Activated naive CD8-positive, alpha-beta T cell treated with anti-CD3 and anti-CD28 coated beads for 36 hours (primary cell): ENCODE measurements at regions not wholly inside any gene's neighbourhood (a gene's known extent, or its start where the extent isn't known, plus 50 kb on each side); places are given as distances from the start of the nearest gene placed in this dataset.
"Not testable (repeated sequence)": the region's sequence is repeated elsewhere in the genome, so short reads cannot be mapped to it uniquely, and the experiment has no call there.

Experiments
- DNase-seq: peaks from one replicate; pipeline ENCODE4 v3.0.0; 2021
- H3K27ac Mint-ChIP-seq: one replicate; pipeline ENCODE4 v1.8.0; 2022; ENCODE audit warnings: mild to moderate bottlenecking, moderate library complexity, mixed read lengths
- H3K27me3 Mint-ChIP-seq: one replicate; pipeline ENCODE4 v1.8.0; 2022; ENCODE audit warnings: mild to moderate bottlenecking, mixed read lengths
- H3K36me3 Mint-ChIP-seq: one replicate; pipeline ENCODE4 v1.8.0; 2021; ENCODE audit warnings: mild to moderate bottlenecking, mixed read lengths
- H3K4me1 Mint-ChIP-seq: one replicate; pipeline ENCODE4 v1.8.0; 2021; ENCODE audit warnings: mixed read lengths
- H3K4me3 Mint-ChIP-seq: one replicate; pipeline ENCODE4 v1.8.0; 2022; ENCODE audit warnings: mild to moderate bottlenecking, moderate library complexity, mixed read lengths
- H3K9me3 Mint-ChIP-seq: one replicate; pipeline ENCODE4 v1.8.0; 2022; ENCODE audit warnings: mixed read lengths

GRCh38 chr5:117665121-117665520, 1090.5 kb upstream of the SEMA6A start:
- H3K36me3 Mint-ChIP-seq, result no peaks in the 10 kb centered on the region
- no peak for DNase-seq
- H3K4me1 Mint-ChIP-seq, result no peaks in the 10 kb centered on the region
- peaks cover 7% of the 10 kb centered on the region for H3K9me3 Mint-ChIP-seq
- H3K27me3 Mint-ChIP-seq, result no peaks in the 10 kb centered on the region
- no peak overlapping the region for H3K27ac Mint-ChIP-seq
- no peak overlapping the region for H3K4me3 Mint-ChIP-seq

DNA sequence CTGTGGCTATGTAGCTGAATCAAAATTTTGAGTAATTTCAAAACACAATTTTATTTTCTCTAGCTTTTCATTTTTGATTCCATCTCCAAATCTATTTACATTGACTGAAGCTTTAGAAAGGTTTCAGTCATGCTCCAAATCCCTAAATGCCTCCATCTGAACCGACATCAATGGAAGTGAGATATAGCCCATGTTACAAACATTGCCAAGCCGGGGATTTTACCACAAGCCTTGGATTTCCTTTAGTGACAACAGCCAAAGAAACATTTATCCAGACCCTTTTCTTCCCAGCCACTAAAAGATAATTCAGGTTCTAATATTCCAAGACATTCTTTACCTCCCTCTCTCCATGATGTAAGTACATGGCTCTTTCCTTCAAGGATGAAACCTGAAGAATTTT, 1087.7 kb upstream of the SEMA6A start:
- Mint-ChIP-seq H3K9me3 (peaks cover 10% of the 10 kb centered on the region), H3K4me1 (no peaks in the 10 kb centered on the region), H3K4me3 (no peak overlapping the region), H3K27ac (no peak overlapping the region), H3K36me3 (no peaks in the 10 kb centered on the region), H3K27me3 (no peaks in the 10 kb centered on the region)
- no peak for DNase-seq

GRCh38 chr5:117657541-117657940, 1082.9 kb upstream of the SEMA6A start:
- Mint-ChIP-seq H3K9me3 (peaks cover 3% of the 10 kb centered on the region), H3K27ac (no peak overlapping the region), H3K4me3 (no peak overlapping the region), H3K36me3 (no peaks in the 10 kb centered on the region), H3K4me1 (no peaks in the 10 kb centered on the region), H3K27me3 (no peaks in the 10 kb centered on the region)
- DNase-seq, result no peak

DNA sequence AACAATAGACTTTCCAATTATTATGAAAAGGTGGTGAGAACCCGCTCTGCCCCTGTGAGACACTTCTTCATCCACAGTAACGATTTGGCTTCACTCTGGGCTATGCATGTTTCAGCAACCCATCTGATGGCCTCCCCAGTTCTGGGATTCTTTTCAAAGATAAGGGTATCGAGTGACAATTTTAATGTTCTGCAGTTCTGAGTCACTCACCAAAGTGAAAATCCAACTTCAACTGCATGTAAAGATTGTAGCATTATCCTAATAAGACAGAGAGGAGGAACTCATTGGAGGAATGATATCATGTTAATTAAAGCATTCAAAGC, 1078.3 kb upstream of the SEMA6A start:
- no peak for DNase-seq
- Mint-ChIP-seq H3K4me3 (no peak overlapping the region), H3K4me1 (no peaks in the 10 kb centered on the region), H3K27me3 (no peaks in the 10 kb centered on the region), H3K36me3 (no peaks in the 10 kb centered on the region), H3K27ac (no peak overlapping the region), H3K9me3 (peaks cover 3% of the 10 kb centered on the region)

DNA sequence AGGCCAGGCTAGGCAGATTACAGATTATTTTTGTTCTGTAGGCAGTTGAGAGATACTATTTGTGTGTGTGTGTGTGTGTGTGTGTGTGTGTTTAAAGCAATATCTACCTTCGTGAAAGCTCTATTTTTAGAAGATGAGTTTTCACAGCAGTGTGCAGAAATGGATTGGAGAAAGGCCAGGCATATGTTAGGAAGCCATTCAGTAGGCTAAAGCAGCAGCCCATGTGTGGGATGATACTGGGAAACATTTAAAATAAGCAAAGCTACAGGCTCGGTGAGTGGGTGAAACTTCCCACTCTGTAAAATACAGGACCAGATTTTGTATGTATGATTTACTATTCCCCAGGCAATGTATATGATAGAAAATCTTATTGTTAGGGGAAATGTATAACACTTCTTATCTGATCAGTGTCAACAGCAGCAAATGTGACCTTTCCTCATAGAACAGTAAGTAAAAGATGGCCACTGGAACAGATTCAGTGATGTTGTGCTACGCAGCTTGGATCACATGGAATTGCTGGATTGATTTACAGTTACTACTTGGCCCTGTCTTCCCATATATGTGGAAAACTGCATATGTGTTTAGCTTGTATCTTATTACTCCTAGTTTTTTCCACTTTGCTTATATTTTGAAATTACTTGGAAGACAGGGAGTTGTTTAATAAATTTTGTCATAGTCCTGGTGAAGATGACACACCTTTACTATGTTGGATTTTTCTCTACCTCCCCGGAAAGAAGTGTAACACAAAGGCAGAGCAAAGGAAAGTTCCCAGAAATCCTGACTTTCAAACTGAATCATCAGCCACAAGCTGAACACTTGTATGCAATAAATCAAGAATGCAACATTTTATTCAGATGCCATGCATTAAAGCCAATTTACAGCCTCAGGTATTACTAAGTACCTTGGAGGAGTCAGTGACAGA, 1077.7 kb upstream of the SEMA6A start:
- DNase-seq, result no peak
- Mint-ChIP-seq H3K4me3 (no peak overlapping the region), H3K27ac (no peak overlapping the region), H3K4me1 (no peaks in the 10 kb centered on the region), H3K36me3 (no peaks in the 10 kb centered on the region), H3K27me3 (no peaks in the 10 kb centered on the region), H3K9me3 (peaks cover 3% of the 10 kb centered on the region)

- H3K4me1 Mint-ChIP-seq, result no peaks in the 10 kb centered on the region
- DNase-seq, result no peak
- peaks cover 4% of the 10 kb centered on the region for H3K9me3 Mint-ChIP-seq
- H3K36me3 Mint-ChIP-seq, result no peaks in the 10 kb centered on the region
- no peak overlapping the region for H3K4me3 Mint-ChIP-seq
- H3K27me3 Mint-ChIP-seq, result no peaks in the 10 kb centered on the region
- no peak overlapping the region for H3K27ac Mint-ChIP-seq
Measured at GRCh38 chr5:117649821-117650220, 1075.2 kb upstream of the SEMA6A start.

- H3K27ac Mint-ChIP-seq, result no peak overlapping the region
Measured at GRCh38 chr5:117645400-117645799, 1070.8 kb upstream of the SEMA6A start.

GRCh38 chr5:117638581-117638980, 1064.0 kb upstream of the SEMA6A start:
- Mint-ChIP-seq H3K27ac (no peak overlapping the region), H3K36me3 (no peaks in the 10 kb centered on the region), H3K27me3 (no peaks in the 10 kb centered on the region), H3K4me1 (no peaks in the 10 kb centered on the region), H3K4me3 (no peak overlapping the region), H3K9me3 (peaks cover 3% of the 10 kb centered on the region)
- no peak for DNase-seq

More at GRCh38 chr5:117645400-117645799, 1070.8 kb upstream of the SEMA6A start:
- H3K4me1 Mint-ChIP-seq, result no peaks in the 10 kb centered on the region
- no peak for DNase-seq
- no peaks in the 10 kb centered on the region for H3K27me3 Mint-ChIP-seq
- no peak overlapping the region for H3K4me3 Mint-ChIP-seq
- peaks cover 4% of the 10 kb centered on the region for H3K9me3 Mint-ChIP-seq
- H3K36me3 Mint-ChIP-seq, result no peaks in the 10 kb centered on the region

GRCh38 chr5:117633093-117633492, 1058.5 kb upstream of the SEMA6A start:
- Mint-ChIP-seq H3K27ac (no peak overlapping the region), H3K4me1 (no peaks in the 10 kb centered on the region), H3K4me3 (no peak overlapping the region), H3K9me3 (peaks cover 25% of the 10 kb centered on the region), H3K27me3 (no peaks in the 10 kb centered on the region), H3K36me3 (no peaks in the 10 kb centered on the region)
- DNase-seq, result no peak

DNA sequence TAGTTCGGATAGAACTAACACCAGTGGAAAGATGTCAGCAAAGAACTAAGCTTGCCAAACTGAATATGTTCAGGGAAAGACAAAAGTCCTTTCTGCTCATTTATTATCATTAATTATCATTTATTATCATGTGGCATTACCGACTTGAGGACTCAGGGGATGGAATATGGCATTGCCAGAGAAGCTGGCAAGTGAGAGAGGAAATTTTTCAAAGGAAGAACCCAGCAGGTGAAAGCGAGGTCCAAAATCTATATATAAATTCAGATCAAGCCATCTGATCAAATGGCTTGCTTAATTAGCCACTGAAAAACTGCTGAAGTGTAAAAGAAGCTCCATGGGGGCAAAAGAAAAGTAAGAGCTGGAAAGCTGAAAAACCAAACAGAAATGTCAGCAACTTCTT, 1049.6 kb upstream of the SEMA6A start:
- no peak for DNase-seq
- peaks cover 7% of the 10 kb centered on the region for H3K9me3 Mint-ChIP-seq
- no peaks in the 10 kb centered on the region for H3K4me1 Mint-ChIP-seq
- no peaks in the 10 kb centered on the region for H3K36me3 Mint-ChIP-seq
- no peak overlapping the region for H3K27ac Mint-ChIP-seq
- H3K4me3 Mint-ChIP-seq, result no peak overlapping the region
- H3K27me3 Mint-ChIP-seq, result no peaks in the 10 kb centered on the region

- H3K9me3 Mint-ChIP-seq, result peaks cover 7% of the 10 kb centered on the region
- H3K27me3 Mint-ChIP-seq, result no peaks in the 10 kb centered on the region
- H3K27ac Mint-ChIP-seq, result no peak overlapping the region
- H3K36me3 Mint-ChIP-seq, result no peaks in the 10 kb centered on the region
- H3K4me3 Mint-ChIP-seq, result no peak overlapping the region
- DNase-seq, result no peak
- H3K4me1 Mint-ChIP-seq, result no peaks in the 10 kb centered on the region
Measured at GRCh38 chr5:117623042-117623805, 1048.6 kb upstream of the SEMA6A start.

GRCh38 chr5:117621921-117622320, 1047.3 kb upstream of the SEMA6A start:
- no peak for DNase-seq
- peaks cover 5% of the 10 kb centered on the region for H3K9me3 Mint-ChIP-seq
- H3K4me3 Mint-ChIP-seq, result no peak overlapping the region
- no peak overlapping the region for H3K27ac Mint-ChIP-seq
- H3K36me3 Mint-ChIP-seq, result no peaks in the 10 kb centered on the region
- no peaks in the 10 kb centered on the region for H3K27me3 Mint-ChIP-seq
- H3K4me1 Mint-ChIP-seq, result no peaks in the 10 kb centered on the region

DNA sequence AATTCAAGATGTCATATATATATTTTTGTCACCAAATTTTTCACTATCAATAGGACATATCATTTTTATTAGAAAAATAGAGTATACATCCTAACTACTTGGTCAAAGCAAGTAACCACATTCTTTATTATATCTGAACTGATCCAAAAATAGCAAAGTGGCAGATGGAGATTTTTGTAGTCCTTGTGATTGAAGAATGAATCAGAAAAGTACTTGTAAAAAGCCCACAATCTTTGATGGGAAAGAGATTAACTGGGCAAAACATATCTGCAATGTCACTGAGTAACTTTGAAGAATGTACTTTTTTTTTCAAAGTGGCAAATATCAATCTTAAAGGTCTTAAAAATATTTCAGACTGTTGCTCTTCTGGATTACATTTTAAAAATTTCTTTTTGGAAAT, 1040.6 kb upstream of the SEMA6A start:
- no peaks in the 10 kb centered on the region for H3K36me3 Mint-ChIP-seq
- no peak overlapping the region for H3K27ac Mint-ChIP-seq
- no peaks in the 10 kb centered on the region for H3K27me3 Mint-ChIP-seq
- no peak for DNase-seq
- no peaks in the 10 kb centered on the region for H3K9me3 Mint-ChIP-seq
- H3K4me1 Mint-ChIP-seq, result no peaks in the 10 kb centered on the region
- H3K4me3 Mint-ChIP-seq, result no peak overlapping the region

- no peaks in the 10 kb centered on the region for H3K27me3 Mint-ChIP-seq
- H3K36me3 Mint-ChIP-seq, result no peaks in the 10 kb centered on the region
- H3K27ac Mint-ChIP-seq, result no peak overlapping the region
- H3K4me1 Mint-ChIP-seq, result no peaks in the 10 kb centered on the region
- DNase-seq, result no peak
- H3K9me3 Mint-ChIP-seq, result peaks cover 2% of the 10 kb centered on the region
- H3K4me3 Mint-ChIP-seq, result no peak overlapping the region
Measured at GRCh38 chr5:117614408-117614807, 1039.8 kb upstream of the SEMA6A start.

DNA sequence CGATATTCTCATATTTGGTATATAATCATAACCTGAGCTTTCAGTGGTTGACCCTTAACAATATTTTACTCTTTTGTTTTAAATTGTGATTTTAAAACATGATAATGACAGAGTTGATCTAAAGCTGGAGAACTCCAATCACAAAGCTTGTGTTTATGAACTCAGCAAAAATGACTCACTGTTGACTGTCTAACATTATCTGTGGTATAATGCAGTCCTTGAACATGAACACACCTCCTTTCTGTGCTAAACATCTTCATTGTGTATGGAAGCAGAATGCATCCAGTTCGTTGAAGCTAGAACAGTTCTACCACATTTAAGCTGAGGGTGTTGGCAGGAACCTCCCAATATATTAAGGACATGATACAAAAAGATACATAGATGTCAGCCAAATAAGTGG, 1030.2 kb upstream of the SEMA6A start:
- Mint-ChIP-seq H3K4me3 (no peak overlapping the region), H3K4me1 (no peaks in the 10 kb centered on the region), H3K36me3 (no peaks in the 10 kb centered on the region), H3K9me3 (peaks cover 4% of the 10 kb centered on the region), H3K27ac (no peak overlapping the region), H3K27me3 (no peaks in the 10 kb centered on the region)
- no peak for DNase-seq

GRCh38 chr5:117599811-117600210, 1025.2 kb upstream of the SEMA6A start:
- H3K9me3 Mint-ChIP-seq, H3K4me3 Mint-ChIP-seq, DNase-seq, H3K27ac Mint-ChIP-seq, H3K4me1 Mint-ChIP-seq, H3K36me3 Mint-ChIP-seq, H3K27me3 Mint-ChIP-seq: not testable (repeated sequence)
